HT1080 (cell line): ENCODE measurements at regions not wholly inside any gene's neighbourhood (a gene's known extent, or its start where the extent isn't known, plus 50 kb on each side); places are given as distances from the start of the nearest gene placed in this dataset.

Experiments used
- DNase-seq: peaks from one replicate; pipeline ENCODE4 v3.0.0-alpha.2; 2015; ENCODE audit warnings: low read depth

DNA sequence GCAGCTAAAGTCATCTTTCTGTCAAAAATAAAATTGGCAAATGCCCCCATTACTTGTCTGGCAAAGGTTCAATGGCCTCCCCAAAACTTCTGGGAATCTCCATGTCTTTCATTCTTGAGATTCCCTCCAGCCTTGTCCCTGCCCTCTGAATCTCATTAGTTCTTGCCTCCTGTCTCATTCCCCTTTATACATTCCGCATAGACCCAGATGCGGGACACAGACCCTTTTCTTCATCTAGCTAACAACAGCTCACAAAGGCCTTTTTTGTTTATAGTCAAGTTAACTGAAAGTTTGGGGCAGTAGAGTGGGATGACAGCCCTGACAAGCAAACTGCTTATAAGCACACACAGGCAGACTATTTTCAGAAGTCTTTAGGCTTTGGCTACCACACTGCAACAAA lies 306.1 kb upstream of the FAM241A start:
- DNase-seq: no peak

DNA sequence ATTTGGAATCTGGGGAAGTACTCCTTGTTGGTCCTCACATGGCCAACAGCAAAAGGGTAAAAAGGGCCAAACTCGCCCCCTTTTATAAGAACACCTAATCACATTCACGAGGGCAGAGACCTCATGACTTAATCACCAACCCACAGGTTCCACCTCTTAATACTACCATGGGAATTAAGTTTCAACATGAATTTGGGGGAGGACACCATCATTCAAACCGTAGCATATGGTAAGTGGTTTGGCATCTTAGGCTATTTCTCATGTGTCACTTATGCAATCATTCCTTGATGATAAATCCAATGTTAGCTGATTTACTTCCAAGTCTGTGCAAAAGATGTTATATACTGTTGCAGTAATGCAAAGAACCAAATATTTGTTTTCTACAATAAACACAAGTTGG lies 302.9 kb upstream of the FAM241A start:
- DNase-seq: no peak

DNA sequence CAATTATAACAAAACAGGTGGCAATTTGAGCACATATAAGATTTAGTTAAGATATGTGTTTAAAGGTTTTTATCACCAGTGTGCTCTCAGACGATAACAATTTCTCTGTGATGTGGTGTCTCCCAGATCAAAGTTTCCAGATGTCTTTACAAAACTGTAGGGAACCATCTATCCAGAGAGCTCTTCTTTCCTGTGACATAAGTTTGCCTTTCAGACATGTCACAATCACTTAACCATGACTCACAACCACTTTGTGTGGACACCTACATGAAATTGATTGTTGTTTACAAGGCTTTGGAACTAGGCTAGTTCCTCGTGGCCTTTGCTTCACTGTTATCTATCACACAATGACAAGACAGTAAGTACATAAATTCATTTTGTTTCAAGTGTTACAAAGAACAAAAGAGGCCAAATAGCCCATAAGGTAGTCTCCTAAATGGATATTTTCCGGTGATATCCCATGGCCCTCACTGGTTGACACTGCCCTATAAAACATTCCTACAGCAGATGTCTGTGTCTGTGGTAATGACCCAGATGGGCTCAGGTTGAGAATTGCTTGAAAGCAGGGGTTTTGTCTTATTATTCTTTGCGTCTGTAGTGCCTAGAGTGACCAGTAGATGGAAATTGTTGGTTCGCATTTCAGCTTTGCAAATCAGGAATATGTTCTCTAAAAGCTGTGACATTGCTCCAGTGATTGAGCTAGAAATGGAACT lies 297.8 kb upstream of the FAM241A start:
- DNase-seq: no peak

- no peak for DNase-seq
Measured at GRCh38 chr4:111849746-111850284, 295.4 kb upstream of the FAM241A start.

- peak; percentile 46 for DNase-seq
Measured at GRCh38 chr4:111854494-111855087, 290.7 kb upstream of the FAM241A start.

GRCh38 chr4:111855308-111855707 lies 289.9 kb upstream of the FAM241A start:
- no peak for DNase-seq

DNA sequence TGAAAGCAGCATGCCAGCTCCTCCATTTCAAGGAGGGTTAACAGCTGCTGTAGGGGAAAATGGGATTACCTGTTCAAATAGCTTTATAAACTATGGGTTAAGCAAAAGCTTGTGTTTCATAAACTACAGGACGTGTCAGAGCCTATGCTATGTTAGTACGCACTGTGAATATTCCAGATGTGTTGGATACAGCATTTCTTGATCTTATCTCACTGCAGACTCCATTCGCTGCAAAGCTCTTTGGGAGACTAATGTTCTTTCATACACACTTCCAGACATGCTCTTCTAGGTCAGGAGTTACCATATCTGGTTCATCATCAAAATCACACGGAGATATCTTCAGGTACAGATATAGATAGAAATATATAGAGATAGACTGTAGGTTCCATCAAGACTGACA lies 281.2 kb upstream of the FAM241A start:
- no peak for DNase-seq

DNA sequence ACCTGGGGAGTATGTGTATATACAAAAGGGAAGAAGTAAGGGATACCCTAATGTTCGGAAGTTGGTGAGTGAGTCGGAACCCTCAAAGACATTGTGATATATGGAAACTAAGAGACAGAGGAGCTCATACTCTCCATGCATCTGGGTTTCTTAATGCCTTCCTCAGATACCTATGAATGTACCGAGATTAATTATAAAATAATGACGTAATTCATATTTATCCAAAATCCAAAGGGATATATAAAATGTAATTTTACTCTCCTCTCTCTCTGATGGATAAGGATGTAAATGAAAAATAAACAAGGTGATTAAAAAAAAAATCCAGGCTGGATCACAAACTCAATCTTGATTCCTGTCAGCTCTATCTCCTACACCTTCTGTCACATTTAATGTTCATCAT lies 275.9 kb upstream of the FAM241A start:
- no peak for DNase-seq

- DNase-seq: no peak
Measured at GRCh38 chr4:111871802-111872201, 273.5 kb upstream of the FAM241A start.

GRCh38 chr4:111873801-111874200 lies 271.5 kb upstream of the FAM241A start:
- DNase-seq: no peak

DNA sequence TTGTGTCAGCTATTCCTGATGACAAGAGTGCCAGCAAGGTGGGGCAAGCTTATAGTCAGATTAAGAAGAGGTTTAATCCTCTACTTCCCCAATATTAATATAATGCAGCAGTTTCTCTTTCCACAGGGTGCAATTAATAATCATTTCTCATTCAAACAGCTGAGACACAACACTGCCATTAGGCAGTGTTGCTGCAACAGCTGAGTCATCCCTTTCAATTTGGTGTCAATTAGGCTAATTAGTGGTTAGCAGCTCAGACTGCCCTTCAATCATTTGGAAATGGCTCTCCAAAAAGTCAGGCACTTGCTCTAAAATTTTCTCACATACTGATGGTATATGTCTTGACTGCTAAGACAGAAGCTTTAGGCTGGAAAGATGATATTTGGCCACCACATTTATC lies 265.7 kb upstream of the FAM241A start:
- no peak for DNase-seq

DNA sequence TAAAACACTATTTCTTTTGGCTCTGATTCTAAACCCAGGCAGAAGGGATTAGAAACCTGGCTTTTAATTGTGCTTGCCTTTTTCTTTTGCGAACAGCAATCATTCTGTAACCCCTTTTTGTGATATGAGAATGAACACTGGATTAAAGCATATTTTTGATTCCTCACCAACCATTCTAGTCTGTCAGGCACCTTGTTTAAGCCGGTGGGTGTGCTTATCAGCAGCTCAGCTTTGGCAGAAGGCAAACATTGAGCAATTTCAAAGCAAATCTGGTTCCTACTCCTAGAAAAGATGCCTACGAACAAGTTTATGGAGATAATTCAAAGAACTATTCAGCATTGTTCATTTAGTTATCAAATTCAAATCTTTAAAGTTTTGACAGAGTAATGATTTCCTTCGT lies 265.1 kb upstream of the FAM241A start:
- no peak for DNase-seq

- no peak for DNase-seq
Measured at GRCh38 chr4:111883557-111883999, 261.7 kb upstream of the FAM241A start.

GRCh38 chr4:111890412-111890811 lies 254.8 kb upstream of the FAM241A start:
- DNase-seq: no peak

GRCh38 chr4:111905511-111905910 lies 239.7 kb upstream of the FAM241A start:
- DNase-seq: no peak

GRCh38 chr4:111919639-111920038 lies 225.6 kb upstream of the FAM241A start:
- DNase-seq: no peak

DNA sequence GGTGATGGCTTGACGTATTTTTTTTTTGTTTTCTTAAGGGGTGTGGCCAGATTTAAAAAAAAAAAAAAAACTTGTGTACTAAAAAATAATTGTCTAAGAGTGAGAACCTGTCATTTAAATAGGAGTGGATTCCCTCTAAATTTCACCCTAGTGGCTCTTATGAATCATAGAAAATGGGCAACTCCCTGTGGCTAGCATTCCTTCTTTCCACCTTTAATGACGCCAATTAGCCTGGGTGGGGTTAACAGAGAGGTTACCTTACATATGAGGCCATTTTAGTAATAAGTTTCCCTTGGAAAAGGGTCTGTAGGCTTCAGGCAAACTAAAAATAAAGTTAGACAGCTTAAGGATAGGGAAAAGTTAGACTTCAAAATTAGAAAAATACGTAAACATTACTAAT lies 223.5 kb upstream of the FAM241A start:
- no peak for DNase-seq

DNA sequence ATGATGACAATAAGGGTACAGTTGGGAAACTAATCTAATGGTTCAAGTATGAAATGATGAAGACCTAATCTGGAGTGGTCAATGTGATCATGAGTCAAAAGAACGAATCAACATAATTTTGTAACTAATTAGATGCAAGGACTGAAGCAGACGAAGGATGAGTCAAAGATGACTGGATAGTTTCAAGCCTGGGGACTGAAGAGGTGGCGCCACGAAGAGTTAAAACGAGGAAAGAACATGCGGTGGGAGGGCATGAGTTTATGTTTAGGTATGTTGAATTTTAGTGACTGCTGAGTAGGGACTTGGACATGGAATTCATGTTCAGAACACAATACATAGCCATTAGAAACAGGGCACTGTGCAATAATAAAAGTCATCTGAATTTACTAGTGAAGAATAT lies 221.5 kb upstream of the FAM241A start:
- DNase-seq: peak; percentile 28

DNA sequence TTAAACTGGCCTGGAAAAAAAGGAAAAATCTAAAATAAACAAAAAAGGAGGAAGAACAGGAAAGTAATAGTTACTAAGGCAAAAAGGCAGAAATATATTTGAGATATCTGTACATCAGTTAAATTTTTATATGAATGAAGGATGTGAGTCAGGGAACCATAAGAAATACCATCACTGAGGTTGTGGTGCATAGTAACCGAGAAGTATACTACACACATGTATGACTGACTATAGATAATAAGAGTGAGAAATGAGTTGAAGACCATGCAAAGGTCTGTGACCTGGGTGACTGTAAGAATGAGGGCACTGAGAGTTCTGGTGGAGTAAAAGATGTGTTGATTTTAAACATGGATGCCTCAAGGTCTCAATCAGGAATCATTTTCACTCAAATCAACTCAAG lies 220.6 kb upstream of the FAM241A start:
- no peak for DNase-seq

- DNase-seq: no peak
Measured at GRCh38 chr4:111930659-111931058, 214.6 kb upstream of the FAM241A start.

GRCh38 chr4:111933703-111934102 lies 211.6 kb upstream of the FAM241A start:
- DNase-seq: no peak

DNA sequence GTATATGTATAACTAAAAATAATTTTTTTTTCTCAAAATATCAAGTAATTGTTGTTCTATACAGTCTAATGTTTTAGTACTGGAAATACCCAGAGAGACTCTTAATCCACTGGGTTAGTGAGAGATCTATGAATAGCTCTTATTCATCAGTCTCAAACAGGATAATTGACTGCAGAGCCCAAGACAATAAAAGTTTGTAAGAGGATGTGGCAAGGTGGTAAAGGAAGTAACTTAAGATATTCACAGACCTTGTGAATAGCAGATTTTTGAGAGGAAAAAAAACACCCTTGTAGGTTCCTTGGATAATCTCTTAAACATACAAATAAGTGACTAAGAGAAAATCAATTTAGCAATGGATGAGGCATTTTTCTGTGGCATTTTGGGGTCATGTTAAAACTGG lies 210.9 kb upstream of the FAM241A start:
- peak; percentile 71 for DNase-seq

DNA sequence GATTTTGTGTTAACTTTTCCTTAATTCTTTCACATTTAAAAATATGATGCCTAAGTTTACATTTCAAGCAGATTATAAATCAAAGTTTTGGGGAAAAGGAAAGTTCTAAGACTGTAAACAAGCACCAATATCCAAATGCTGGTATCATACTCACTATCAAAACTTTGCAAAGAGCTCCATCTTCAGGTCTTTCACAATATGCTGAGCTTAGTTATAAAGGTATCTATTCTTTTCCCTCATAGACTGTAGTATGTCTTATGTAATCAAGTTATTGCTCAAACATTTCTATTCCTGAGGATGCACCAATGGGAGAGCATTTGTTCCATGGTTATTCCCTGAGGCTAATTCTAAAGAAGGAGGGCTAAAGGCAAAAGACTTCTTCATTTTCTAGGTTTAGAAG lies 207.9 kb upstream of the FAM241A start:
- DNase-seq: peak; percentile 56
